Endodermal cell (in vitro differentiated cells): ENCODE measurements at regions not wholly inside any gene's neighbourhood (a gene's known extent, or its start where the extent isn't known, plus 50 kb on each side); places are given as distances from the start of the nearest gene placed in this dataset.

Experiments used
- DNase-seq: peaks from one replicate; pipeline ENCODE4 v3.0.0-alpha.2; 2017
- H3K27ac ChIP-seq: 2 replicates; pipeline ENCODE4 v1.5.1; 2013; ENCODE audit warnings: mild to moderate bottlenecking, low read depth, low read length, moderate library complexity
- H3K27me3 ChIP-seq: 2 replicates; pipeline ENCODE4 v1.6.1; 2013; ENCODE audit warnings: mild to moderate bottlenecking, low read length, moderate library complexity; ENCODE audit not compliant: insufficient read depth, control insufficient read depth, poor library complexity, severe bottlenecking
- H3K36me3 ChIP-seq: 2 replicates; pipeline ENCODE4 v1.7.0; 2013; ENCODE audit warnings: mild to moderate bottlenecking, low read length, moderate library complexity; ENCODE audit not compliant: control insufficient read depth, insufficient read depth
- H3K4me1 ChIP-seq: one replicate; pipeline ENCODE4 v1.7.0; 2013; ENCODE audit warnings: low read length; ENCODE audit not compliant: control insufficient read depth, insufficient read depth
- H3K4me3 ChIP-seq: 2 replicates; pipeline ENCODE4 v1.5.1; 2013; ENCODE audit warnings: mild to moderate bottlenecking, low read length, moderate library complexity
- H3K9ac ChIP-seq: 2 replicates; pipeline ENCODE4 v1.6.1; 2013; ENCODE audit warnings: mild to moderate bottlenecking, low read length, moderate library complexity; ENCODE audit not compliant: poor library complexity, severe bottlenecking; ENCODE audit errors: extremely low read depth
- H3K9me3 ChIP-seq: 2 replicates; pipeline ENCODE4 v1.6.1; 2013; ENCODE audit warnings: mild to moderate bottlenecking, low read length, moderate library complexity; ENCODE audit not compliant: control insufficient read depth
- H3K27ac Mint-ChIP-seq: 2 replicates; pipeline ENCODE4 v1.8.0; 2020; ENCODE audit warnings: mixed read lengths
- H3K27me3 Mint-ChIP-seq: 2 replicates; pipeline ENCODE4 v1.8.0; 2021; ENCODE audit warnings: mild to moderate bottlenecking, mixed read lengths; ENCODE audit not compliant: insufficient read depth
- H3K36me3 Mint-ChIP-seq: 2 replicates; pipeline ENCODE4 v1.8.0; 2020; ENCODE audit warnings: low read depth, mixed read lengths
- H3K4me1 Mint-ChIP-seq: 2 replicates; pipeline ENCODE4 v1.8.0; 2020; ENCODE audit warnings: mixed read lengths
- H3K4me3 Mint-ChIP-seq: 2 replicates; pipeline ENCODE4 v1.8.0; 2020; ENCODE audit warnings: mild to moderate bottlenecking, moderate library complexity, mixed read lengths
- H3K9me3 Mint-ChIP-seq: 2 replicates; pipeline ENCODE4 v1.8.0; 2020; ENCODE audit warnings: mild to moderate bottlenecking, mixed read lengths
- CTCF ChIP-seq: fragments of 200-600 bp; sonication (generic); conservative IDR thresholded peaks from 2 replicates; pipeline ENCODE4 v1.5.0; 2021; ENCODE audit warnings: antibody characterized with exemption, mild to moderate bottlenecking
- WGBS, 2 experiments: methylation state at CpG; one replicate each; pipeline versions ENCODE4 v1.1.5 to v1.1.7; 2013; ENCODE audit warnings: missing lambda C conversion rate in 2 of 2, mixed read lengths in 1 of 2; ENCODE audit not compliant: insufficient coverage in 1 of 2, insufficient read length in 1 of 2; 5-methylcytosine and 5-hydroxymethylcytosine counted together

DNA sequence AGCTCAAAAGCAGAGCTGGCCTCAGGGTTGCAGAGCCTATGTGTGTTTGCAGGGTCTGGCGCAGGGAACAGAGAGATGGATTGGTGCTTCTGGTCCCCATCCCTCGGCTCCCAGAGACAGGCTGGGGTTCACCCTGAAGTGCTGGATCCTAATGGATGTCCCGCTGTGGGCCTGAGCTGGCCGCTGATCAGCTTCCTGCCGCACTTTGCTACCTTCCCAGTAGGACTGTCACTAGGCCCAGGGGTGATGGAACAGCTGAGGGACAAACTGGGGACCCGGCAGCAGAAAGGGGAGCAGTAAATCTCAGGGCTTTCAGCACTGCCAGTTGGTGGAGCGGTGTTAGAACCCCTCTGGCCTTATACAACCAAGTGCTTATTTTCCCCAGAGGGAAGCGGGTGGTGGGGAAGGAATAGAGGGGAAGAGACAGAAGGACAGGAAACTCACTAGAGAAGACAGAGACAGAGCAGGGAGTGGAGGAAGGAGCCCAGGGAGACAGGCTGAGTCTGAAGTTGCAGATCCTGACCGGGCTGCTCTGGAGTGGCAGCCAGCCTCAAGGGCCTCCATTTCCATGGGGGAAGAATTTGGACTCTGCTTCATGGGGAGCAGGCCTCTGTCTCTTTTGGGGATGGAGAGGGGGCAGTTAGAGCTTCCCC lies 78.6 kb downstream of the MRM1 start:
- Mint-ChIP-seq H3K27ac (no peak overlapping the region), H3K4me1 (peaks cover 2% of the 10 kb centered on the region), H3K9me3 (no peaks in the 10 kb centered on the region), H3K4me3 (no peak overlapping the region), H3K36me3 (no peaks in the 10 kb centered on the region), H3K27me3 (peaks cover 3% of the 10 kb centered on the region)
- no peak overlapping the region for H3K27ac ChIP-seq
- WGBS, 2 experiments = 88 to 92% methylated on average over 5 to 9 of the region's 9 CpGs
- H3K27me3 ChIP-seq = no peaks in the 10 kb centered on the region
- H3K9ac ChIP-seq = no peak overlapping the region
- TF ChIP-seq CTCF = no peak
- peak; percentile 66 for DNase-seq
- no peaks in the 10 kb centered on the region for H3K4me1 ChIP-seq
- no peaks in the 10 kb centered on the region for H3K9me3 ChIP-seq
- no peak overlapping the region for H3K4me3 ChIP-seq
- no peaks in the 10 kb centered on the region for H3K36me3 ChIP-seq

DNA sequence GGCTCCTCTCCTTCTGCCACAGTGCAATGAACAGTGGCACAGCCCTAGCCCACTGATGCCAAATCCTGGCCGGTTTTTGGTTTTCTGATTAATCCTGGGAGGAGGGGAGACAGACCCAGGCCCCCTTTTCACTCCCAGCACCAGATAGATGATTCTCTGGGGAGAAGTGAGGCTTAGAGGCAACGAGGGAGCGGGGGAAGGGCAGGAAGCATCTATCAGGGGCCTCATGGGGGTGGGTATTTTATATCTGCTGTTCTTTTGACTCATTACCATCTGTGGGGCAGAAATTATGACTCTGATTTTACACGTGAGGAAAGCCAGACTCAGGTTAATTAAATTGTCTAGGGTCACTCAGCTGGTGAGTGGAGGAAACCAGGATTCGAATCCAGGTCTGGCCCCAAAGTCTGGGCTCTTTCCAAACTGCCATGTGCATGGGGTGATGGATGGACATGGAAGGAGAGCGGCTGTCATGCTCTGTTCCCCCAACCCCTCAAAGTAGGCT lies 79.4 kb downstream of the MRM1 start:
- H3K27me3 ChIP-seq = no peaks in the 10 kb centered on the region
- H3K9me3 Mint-ChIP-seq = no peaks in the 10 kb centered on the region
- H3K27me3 Mint-ChIP-seq = peaks cover 3% of the 10 kb centered on the region
- H3K4me3 Mint-ChIP-seq = no peak overlapping the region
- no peak overlapping the region for H3K27ac Mint-ChIP-seq
- H3K36me3 Mint-ChIP-seq = no peaks in the 10 kb centered on the region
- H3K4me3 ChIP-seq = no peak overlapping the region
- H3K27ac ChIP-seq = no peak overlapping the region
- TF ChIP-seq CTCF = no peak
- no peaks in the 10 kb centered on the region for H3K36me3 ChIP-seq
- H3K9me3 ChIP-seq = no peaks in the 10 kb centered on the region
- 81 to 85% methylated on average over 2 to 6 of the region's 6 CpGs for WGBS, 2 experiments
- no peaks in the 10 kb centered on the region for H3K4me1 Mint-ChIP-seq
- H3K9ac ChIP-seq = no peak overlapping the region
- DNase-seq = no peak
- H3K4me1 ChIP-seq = no peaks in the 10 kb centered on the region

GRCh38 chr17:36682773-36683172 lies 81.4 kb downstream of the MRM1 start:
- TF ChIP-seq CTCF = peak; percentile 14
- H3K27ac ChIP-seq = no peak overlapping the region
- no peak overlapping the region for H3K4me3 Mint-ChIP-seq
- H3K4me3 ChIP-seq = no peak overlapping the region
- H3K36me3 Mint-ChIP-seq = no peaks in the 10 kb centered on the region
- H3K36me3 ChIP-seq = no peaks in the 10 kb centered on the region
- 83 to 93% methylated on average over 5 to 7 of the region's 7 CpGs for WGBS, 2 experiments
- H3K27ac Mint-ChIP-seq = no peak overlapping the region
- H3K9me3 Mint-ChIP-seq = no peaks in the 10 kb centered on the region
- DNase-seq = no peak
- H3K27me3 Mint-ChIP-seq = peaks cover 3% of the 10 kb centered on the region
- H3K4me1 Mint-ChIP-seq = peaks cover 11% of the 10 kb centered on the region
- peaks cover 3% of the 10 kb centered on the region for H3K4me1 ChIP-seq
- H3K27me3 ChIP-seq = no peaks in the 10 kb centered on the region
- H3K9me3 ChIP-seq = no peaks in the 10 kb centered on the region
- H3K9ac ChIP-seq = no peak overlapping the region
